Epithelial cell of esophagus (primary cell): ENCODE measurements at regions not wholly inside any gene's neighbourhood (a gene's known extent, or its start where the extent isn't known, plus 50 kb on each side); places are given as distances from the start of the nearest gene placed in this dataset.
A peak's percentile ranks its signal among the peaks of the same experiment; 100 is the strongest.

ENCODE experiments used
- DNase-seq: peaks from one replicate; pipeline ENCODE4 v3.0.0; 2010; ENCODE audit warnings: low read depth
- H3K4me3 ChIP-seq: 2 replicates; pipeline ENCODE4 v1.5.1; 2011; ENCODE audit warnings: mild to moderate bottlenecking, low read length, control low read depth
- TF ChIP-seq, protein P1 (sequence below): IDR thresholded peaks from 2 replicates; pipeline ENCODE4 v1.5.1; 2011; ENCODE audit warnings: low read depth, mild to moderate bottlenecking, low read length, control low read depth, inconsistent platforms; ENCODE audit not compliant: insufficient read depth; ENCODE audit errors: missing control alignments

DNA sequence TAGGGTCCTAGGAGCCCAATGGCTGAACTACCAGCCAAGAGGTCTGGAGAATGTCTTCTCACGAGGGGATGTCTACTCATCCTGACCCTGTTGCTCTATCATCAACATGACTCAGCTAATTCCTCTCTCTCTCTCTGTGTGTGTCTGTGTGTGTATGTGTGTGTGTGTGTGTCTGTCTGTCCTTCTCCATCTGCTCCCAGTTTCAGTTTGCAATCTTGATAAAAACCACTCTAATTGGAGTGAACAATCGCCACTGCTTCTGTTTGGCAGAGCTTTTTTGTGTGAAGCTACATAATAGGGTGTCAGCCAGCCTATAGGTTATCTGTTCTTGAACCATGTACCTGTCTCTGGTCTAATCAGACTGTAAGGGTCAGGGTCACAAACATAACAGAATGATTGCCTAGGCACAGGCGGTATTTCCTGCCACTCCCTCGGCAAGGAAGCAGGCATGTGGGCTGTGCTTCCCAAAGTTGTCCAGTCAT, 219.8 kb downstream of the SH3BP4 start:
- peak; percentile 34 for DNase-seq
- TF ChIP-seq, protein P1, sequence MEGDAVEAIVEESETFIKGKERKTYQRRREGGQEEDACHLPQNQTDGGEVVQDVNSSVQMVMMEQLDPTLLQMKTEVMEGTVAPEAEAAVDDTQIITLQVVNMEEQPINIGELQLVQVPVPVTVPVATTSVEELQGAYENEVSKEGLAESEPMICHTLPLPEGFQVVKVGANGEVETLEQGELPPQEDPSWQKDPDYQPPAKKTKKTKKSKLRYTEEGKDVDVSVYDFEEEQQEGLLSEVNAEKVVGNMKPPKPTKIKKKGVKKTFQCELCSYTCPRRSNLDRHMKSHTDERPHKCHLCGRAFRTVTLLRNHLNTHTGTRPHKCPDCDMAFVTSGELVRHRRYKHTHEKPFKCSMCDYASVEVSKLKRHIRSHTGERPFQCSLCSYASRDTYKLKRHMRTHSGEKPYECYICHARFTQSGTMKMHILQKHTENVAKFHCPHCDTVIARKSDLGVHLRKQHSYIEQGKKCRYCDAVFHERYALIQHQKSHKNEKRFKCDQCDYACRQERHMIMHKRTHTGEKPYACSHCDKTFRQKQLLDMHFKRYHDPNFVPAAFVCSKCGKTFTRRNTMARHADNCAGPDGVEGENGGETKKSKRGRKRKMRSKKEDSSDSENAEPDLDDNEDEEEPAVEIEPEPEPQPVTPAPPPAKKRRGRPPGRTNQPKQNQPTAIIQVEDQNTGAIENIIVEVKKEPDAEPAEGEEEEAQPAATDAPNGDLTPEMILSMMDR: no peak
- no peak overlapping the region for H3K4me3 ChIP-seq

DNA sequence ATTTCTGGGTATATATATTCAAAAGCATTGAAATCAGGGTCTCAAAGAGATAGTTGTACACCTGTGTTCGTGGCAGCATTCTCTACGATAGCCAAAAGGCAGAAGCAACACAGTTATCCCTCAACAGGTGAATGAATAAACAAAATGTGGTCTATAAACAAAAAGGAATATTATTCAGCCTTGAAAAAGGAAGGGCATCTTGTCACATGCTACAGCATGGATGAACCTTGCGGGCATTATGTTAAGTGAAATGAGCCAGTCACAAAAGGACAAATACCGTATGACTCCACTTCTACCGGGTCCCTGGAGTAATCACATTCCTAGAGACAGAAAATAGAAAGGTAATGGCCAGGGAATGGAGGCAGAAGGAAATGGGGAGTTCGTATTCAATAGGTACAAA, 228.8 kb downstream of the SH3BP4 start:
- TF ChIP-seq, protein P1: no peak
- H3K4me3 ChIP-seq: no peak overlapping the region
- no peak for DNase-seq

DNA sequence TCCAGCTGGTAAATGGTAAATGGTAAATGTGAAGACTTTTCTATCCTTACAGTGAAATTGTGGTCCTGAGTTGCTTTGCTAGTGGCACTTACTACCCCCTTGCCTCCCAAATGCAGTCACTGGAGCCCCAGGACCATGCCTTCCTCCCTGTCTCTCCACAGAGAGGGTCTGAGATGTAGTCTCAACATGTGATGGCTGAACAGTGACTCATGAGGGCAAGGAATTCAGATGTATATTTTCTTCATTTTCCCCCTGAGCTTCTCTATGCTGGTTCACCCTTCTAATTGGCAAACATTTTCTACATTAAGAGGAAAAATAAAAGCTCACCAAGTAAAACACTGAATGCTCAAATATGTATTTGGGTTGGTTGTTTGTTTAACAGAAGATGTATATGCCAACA, 232.0 kb downstream of the SH3BP4 start:
- TF ChIP-seq, protein P1: no peak
- DNase-seq: no peak
- H3K4me3 ChIP-seq: no peak overlapping the region

DNA sequence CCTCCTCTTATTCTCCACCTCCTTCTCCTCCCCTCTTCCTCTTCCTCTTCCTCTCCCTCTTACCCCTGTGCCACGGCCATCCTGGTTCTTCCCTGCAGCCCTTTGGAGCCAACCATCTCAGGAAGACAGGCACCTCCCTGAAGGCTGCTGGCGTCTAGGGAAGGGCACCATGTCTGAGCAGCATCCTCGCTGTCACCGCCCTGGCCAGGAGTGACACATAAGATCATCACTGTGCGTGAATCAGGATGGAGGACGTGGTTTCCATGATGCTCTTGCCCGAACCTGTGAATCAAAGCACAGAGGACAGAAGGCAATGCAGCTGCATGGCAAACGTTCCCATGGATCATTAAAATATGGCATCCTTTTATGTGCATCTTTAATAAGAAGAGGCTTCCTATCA, 236.0 kb downstream of the SH3BP4 start:
- no peak overlapping the region for H3K4me3 ChIP-seq
- TF ChIP-seq, protein P1: no peak
- no peak for DNase-seq

DNA sequence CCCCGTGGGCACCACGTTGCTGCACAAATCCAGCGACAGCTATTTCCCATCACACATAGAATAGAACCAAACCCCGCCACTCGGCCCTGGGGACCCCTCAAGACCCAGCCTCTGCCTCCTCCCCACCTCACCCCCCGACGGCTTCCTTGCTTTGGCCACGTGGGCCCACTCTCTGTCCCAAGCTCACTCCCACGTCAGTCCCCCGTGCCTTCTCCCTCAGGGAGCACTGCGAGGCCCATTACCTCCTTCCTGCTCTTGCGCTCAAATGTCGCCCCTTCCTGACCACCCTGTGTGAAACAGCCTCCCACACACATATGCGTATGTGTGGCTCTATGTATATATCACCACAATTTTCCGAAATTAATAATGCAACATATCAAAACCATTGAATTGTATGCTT, 239.7 kb downstream of the SH3BP4 start:
- DNase-seq: no peak
- no peak overlapping the region for H3K4me3 ChIP-seq
- TF ChIP-seq, protein P1: no peak

DNA sequence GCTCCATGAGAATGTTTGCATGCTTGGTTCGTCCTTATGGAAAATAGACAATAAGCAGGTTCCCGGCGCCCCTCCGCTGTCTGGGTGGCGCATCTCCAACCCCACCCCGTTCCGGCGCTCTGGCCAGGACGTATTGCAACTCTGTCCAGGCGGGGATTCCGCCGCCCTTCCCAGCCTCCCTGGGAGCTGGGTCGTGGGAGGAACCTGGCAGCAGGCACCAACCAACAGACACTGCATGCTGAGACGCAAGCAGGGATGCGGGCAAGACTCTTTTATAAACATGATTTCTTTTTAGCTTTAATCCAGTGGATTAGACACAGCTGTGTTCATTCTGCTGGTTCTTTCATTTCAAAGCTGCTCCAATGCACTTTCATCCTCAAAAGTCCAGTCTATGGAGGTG, 240.2 kb downstream of the SH3BP4 start:
- TF ChIP-seq, protein P1: no peak

DNA sequence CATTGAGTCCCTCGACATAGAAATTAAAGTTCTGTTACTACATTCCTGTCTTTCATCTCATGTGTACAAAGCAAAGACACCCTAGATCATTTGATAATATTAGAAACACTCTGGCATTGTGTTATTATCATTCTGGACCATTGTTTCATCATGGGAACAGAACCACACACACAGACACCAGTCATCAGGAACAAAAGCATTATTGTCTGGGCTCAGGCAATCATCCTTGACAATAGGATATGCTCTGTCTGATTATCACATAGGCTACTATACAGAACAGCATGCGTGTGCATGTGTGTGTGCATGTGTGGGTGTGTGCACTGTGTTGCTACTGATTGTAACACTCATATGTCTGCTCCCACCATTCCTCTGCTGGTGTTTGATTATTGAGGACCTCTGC, 242.5 kb downstream of the SH3BP4 start:
- no peak for DNase-seq
- TF ChIP-seq, protein P1: no peak

More for the DNA sequence above, 240.2 kb downstream of the SH3BP4 start:
- H3K4me3 ChIP-seq: no peak overlapping the region
- DNase-seq: no peak

More for the DNA sequence above, 242.5 kb downstream of the SH3BP4 start:
- no peak overlapping the region for H3K4me3 ChIP-seq
